NCI-H1436 (cell line): ENCODE measurements at regions not wholly inside any gene's neighbourhood (a gene's known extent, or its start where the extent isn't known, plus 50 kb on each side); places are given as distances from the start of the nearest gene placed in this dataset.

Experiments
- DNase-seq: peaks from one replicate; lab custom pipeline; 2025; lab: John Stamatoyannopoulos, UW

- no peak for DNase-seq
These were observed 77.8 kb upstream of the CCDC112 start for GRCh38 chr5:115374057-115374775.

- DNase-seq = no peak
These were observed 75.7 kb upstream of the CCDC112 start for GRCh38 chr5:115372146-115372545.

- DNase-seq = no peak
These were observed 73.1 kb upstream of the CCDC112 start for GRCh38 chr5:115369430-115370144.

GRCh38 chr5:115366223-115366622 lies 69.8 kb upstream of the CCDC112 start:
- no peak for DNase-seq

GRCh38 chr5:115363879-115364278 lies 67.4 kb upstream of the CCDC112 start:
- no peak for DNase-seq

GRCh38 chr5:115360046-115360685 lies 63.7 kb upstream of the CCDC112 start:
- DNase-seq = no peak

- DNase-seq = no peak
These were observed 59.4 kb upstream of the CCDC112 start for GRCh38 chr5:115355767-115356381.

- no peak for DNase-seq
These were observed 58.6 kb upstream of the CCDC112 start for GRCh38 chr5:115355095-115355494.

- no peak for DNase-seq
These were observed 57.8 kb upstream of the CCDC112 start for GRCh38 chr5:115354246-115354645.

GRCh38 chr5:115352571-115352970 lies 56.1 kb upstream of the CCDC112 start:
- no peak for DNase-seq

GRCh38 chr5:115351356-115352195 lies 55.1 kb upstream of the CCDC112 start:
- DNase-seq = no peak

- no peak for DNase-seq
These were observed 54.4 kb upstream of the CCDC112 start for GRCh38 chr5:115350894-115351293.

GRCh38 chr5:115349001-115349817 lies 52.8 kb upstream of the CCDC112 start:
- DNase-seq = no peak

GRCh38 chr5:115348175-115348574 lies 51.7 kb upstream of the CCDC112 start:
- no peak for DNase-seq
